SH-SY5Y (cell line): ENCODE measurements at regions not wholly inside any gene's neighbourhood (a gene's known extent, or its start where the extent isn't known, plus 50 kb on each side); places are given as distances from the start of the nearest gene placed in this dataset.

Experiments used
- GATA2 ChIP-seq: IDR thresholded peaks from 2 replicates; pipeline ENCODE4 v1.6.1; 2011; ENCODE audit warnings: mild to moderate bottlenecking, low read depth, low read length
- GATA3 ChIP-seq: IDR thresholded peaks from 2 replicates; pipeline ENCODE4 v1.6.1; 2011; ENCODE audit warnings: low read depth, mild to moderate bottlenecking, low read length, moderate library complexity

DNA sequence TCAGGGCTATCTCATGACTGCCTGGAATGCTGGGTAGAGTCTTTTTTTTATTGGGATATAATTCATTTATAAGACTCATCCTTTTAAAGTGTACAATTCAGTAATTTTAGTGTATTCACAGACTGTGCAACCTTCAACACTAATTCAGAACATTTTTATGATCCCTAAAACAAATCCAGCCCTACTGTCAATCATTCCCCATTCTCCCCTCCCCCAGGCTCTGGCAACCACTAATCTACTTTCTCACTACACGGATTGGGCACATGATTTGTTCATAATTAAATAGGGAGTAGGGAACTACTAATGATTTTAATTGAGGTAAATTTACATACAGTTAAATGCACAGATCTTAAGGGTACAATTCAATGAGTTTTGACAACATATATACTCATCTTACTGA lies 225.7 kb downstream of the CDCA7 start:
- TF ChIP-seq GATA2 = no peak
- no peak for TF ChIP-seq GATA3
